ENCODE measurements at regions not wholly inside any gene's neighbourhood (a gene's known extent, or its start where the extent isn't known, plus 50 kb on each side); places are given as distances from the start of the nearest gene placed in this dataset.

GRCh38 chr2:58698620-58699019 is 457.5 kb upstream of the FANCL start:
- no peaks in the 10 kb centered on the region for H3K79me1 ChIP-seq (ENCODE audit: low read depth, low read length)
- H3K4me3 ChIP-seq (ENCODE audit: extremely low read depth in 1 of 4, insufficient read depth in 2 of 4, low read depth in 3 of 4, low read length in 4 of 4): no peak overlapping the region
- H3K36me3 ChIP-seq (ENCODE audit: control insufficient read depth in 2 of 4, insufficient read depth in 4 of 4, low read length in 3 of 4): no peaks in the 10 kb centered on the region
- no peak overlapping the region for H3K9ac ChIP-seq (replicated peaks in 1 of 4; ENCODE audit: extremely low read depth in 1 of 4, low read depth in 3 of 4, low read length in 3 of 4)
- H2AK5ac ChIP-seq (ENCODE audit: low read depth, low read length): no peak overlapping the region
- H3K9me3 ChIP-seq (ENCODE audit: insufficient read depth in 2 of 2, low read depth in 1 of 2, low read length in 1 of 2): no peaks in the 10 kb centered on the region
- H2BK120ac ChIP-seq (replicated peaks; ENCODE audit: low read depth, low read length): no peak overlapping the region
- H2BK20ac ChIP-seq (ENCODE audit: low read length): no peak overlapping the region
- H3K4me1 ChIP-seq (replicated peaks in 1 of 4; ENCODE audit: control insufficient read depth in 3 of 4, insufficient read depth in 4 of 4, low read length in 3 of 4): peaks cover 0 to 4% (median 0%) of the 10 kb centered on the region in 4 experiments; a peak in 1 of 7 replicates
- H3K4ac ChIP-seq (replicated peaks; ENCODE audit: insufficient read length, low read depth, low read length): no peak overlapping the region
- peaks cover 2% of the 10 kb centered on the region; the same call in 1 of the 2 replicates for H3K23me2 ChIP-seq (ENCODE audit: low read depth, low read length)
- H2BK12ac ChIP-seq (ENCODE audit: low read depth, low read length): no peak overlapping the region
- no peaks in the 10 kb centered on the region for H3K27me3 ChIP-seq (replicated peaks in 1 of 4; ENCODE audit: control insufficient read depth in 3 of 4, extremely low read depth in 1 of 4, insufficient read depth in 3 of 4, low read length in 3 of 4)
- H2BK15ac ChIP-seq (ENCODE audit: low read length): no peak overlapping the region
- H3K79me2 ChIP-seq (ENCODE audit: control insufficient read depth in 1 of 2, insufficient read depth in 2 of 2, low read length in 2 of 2): no peaks in the 10 kb centered on the region
- no peak overlapping the region for H3K23ac ChIP-seq (ENCODE audit: insufficient read length)
- H3K18ac ChIP-seq (ENCODE audit: extremely low read depth, low read length): no peak overlapping the region
- ChIA-PET POLR2A (ENCODE audit: partially characterized antibody) (no interaction called here), CTCF (ENCODE audit: partially characterized antibody) (interaction anchor here (0.5 to 1.7 kb wide), 3 partner anchors 9 to 123 kb away, joined by 4 to 9 read pairs (median 5); no protein-coding TSS in a partner anchor)
- no peak overlapping the region for H4K8ac ChIP-seq (ENCODE audit: extremely low read depth, insufficient read depth, low read length)
- no peak overlapping the region for H3K27ac ChIP-seq (ENCODE audit: low read depth, low read length)
- no peaks in the 10 kb centered on the region for H4K20me1 ChIP-seq (replicated peaks in 1 of 2; ENCODE audit: control insufficient read depth in 1 of 2, insufficient read depth in 2 of 2, low read length in 2 of 2)
- no peak overlapping the region for H3K56ac ChIP-seq (replicated peaks; ENCODE audit: insufficient read length, low read depth, low read length)
- DNase-seq (ENCODE audit: low read depth in 1 of 2, low spot score in 2 of 2) (no peak), FAIRE-seq (no peak)
- H4K5ac ChIP-seq (ENCODE audit: insufficient read length, low read depth, low read length): no peak overlapping the region
- H2BK5ac ChIP-seq (ENCODE audit: low read depth, low read length): no peak overlapping the region
- no peak overlapping the region for H3K4me2 ChIP-seq (ENCODE audit: insufficient read depth in 1 of 2, low read depth in 2 of 2, low read length in 2 of 2)
- H2AFZ ChIP-seq (ENCODE audit: low read length): no peak overlapping the region
- H3K14ac ChIP-seq (ENCODE audit: insufficient read length): no peak overlapping the region
- 86% methylated on average over 4 of the region's 4 CpGs; no CpG with 5 or more reads in 1 of the 2 experiments for WGBS, 2 experiments (ENCODE audit: extremely low coverage in 1 of 2, insufficient coverage in 1 of 2, insufficient read length in 1 of 2, insufficient replicate concordance in 2 of 2, low coverage in 1 of 2, low lambda C conversion rate in 2 of 2, missing lambda C conversion rate in 1 of 2)
- H4K91ac ChIP-seq (replicated peaks; ENCODE audit: insufficient read length, low read length): no peak overlapping the region
- TF ChIP-seq NRF1 (IDR thresholded peaks at IDR 0.05; ENCODE audit: low read depth, low read length): no peak
- TF ChIP-seq, protein P1, sequence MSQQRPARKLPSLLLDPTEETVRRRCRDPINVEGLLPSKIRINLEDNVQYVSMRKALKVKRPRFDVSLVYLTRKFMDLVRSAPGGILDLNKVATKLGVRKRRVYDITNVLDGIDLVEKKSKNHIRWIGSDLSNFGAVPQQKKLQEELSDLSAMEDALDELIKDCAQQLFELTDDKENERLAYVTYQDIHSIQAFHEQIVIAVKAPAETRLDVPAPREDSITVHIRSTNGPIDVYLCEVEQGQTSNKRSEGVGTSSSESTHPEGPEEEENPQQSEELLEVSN (IDR thresholded peaks at IDR 0.05): no peak
- TF ChIP-seq CTCF (IDR thresholded peaks at IDR 0.05; ENCODE audit: control extremely low read depth in 1 of 3, insufficient read depth in 1 of 3, low read depth in 1 of 3, low read length in 3 of 3): no peak
- no peak for TF ChIP-seq USF2 (IDR thresholded peaks at IDR 0.05; ENCODE audit: low read length)
- no peak for TF ChIP-seq ATF2 (IDR thresholded peaks at IDR 0.05; ENCODE audit: low read length)
- no peak for TF ChIP-seq BRCA1 (IDR thresholded peaks at IDR 0.05; ENCODE audit: low read depth, low read length)
- no peak for TF ChIP-seq CTBP2 (IDR thresholded peaks at IDR 0.05; ENCODE audit: borderline replicate concordance, insufficient read depth, insufficient read length, low read length)
- TF ChIP-seq EGR1 (IDR thresholded peaks at IDR 0.05; ENCODE audit: borderline replicate concordance, low read depth, low read length): no peak
